ENCODE measurements at regions not wholly inside any gene's neighbourhood (a gene's known extent, or its start where the extent isn't known, plus 50 kb on each side); places are given as distances from the start of the nearest gene placed in this dataset.

- TF ChIP-seq CTCF (IDR thresholded peaks at IDR 0.05; ENCODE audit: insufficient read depth, low read depth, low read length), result no peak
- no peak for TF ChIP-seq EZH2 (IDR thresholded peaks at IDR 0.05; ENCODE audit: insufficient read depth, low read length)
Measured at GRCh38 chr9:130774183-130774582, 60.9 kb upstream of the ABL1 start.
